DMS153 treated with DMSO at 0.1 percent for 48 hours (cell line): ENCODE measurements at regions not wholly inside any gene's neighbourhood (a gene's known extent, or its start where the extent isn't known, plus 50 kb on each side); places are given as distances from the start of the nearest gene placed in this dataset.
"Not testable (repeated sequence)": the region's sequence is repeated elsewhere in the genome, so short reads cannot be mapped to it uniquely, and the experiment has no call there.

Experiments used
- DNase-seq: peaks from one replicate; lab custom pipeline; 2025; ENCODE audit not compliant: unreplicated experiment; lab: John Stamatoyannopoulos, UW

DNA sequence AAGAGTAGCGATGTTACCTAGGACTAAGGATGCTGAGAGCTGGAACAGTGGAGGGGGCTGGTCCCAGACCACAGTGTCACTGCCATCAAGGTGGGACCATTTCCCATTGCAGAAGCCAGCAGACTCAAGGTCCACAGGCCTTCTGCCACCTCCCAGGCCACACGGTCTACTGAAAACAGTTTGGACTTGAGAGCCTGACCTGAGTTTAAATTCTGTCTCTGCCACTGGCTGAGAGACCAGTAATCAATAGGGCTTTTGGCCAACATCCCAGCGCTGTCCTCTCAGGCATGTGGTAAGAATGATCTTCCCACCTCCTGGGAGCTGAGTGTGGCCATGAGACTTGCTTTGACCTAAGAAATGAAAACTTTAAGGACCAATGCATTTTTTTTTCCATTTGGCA, 331.4 kb upstream of the CDH5 start:
- no peak for DNase-seq

- no peak for DNase-seq
These were observed 333.6 kb upstream of the CDH5 start for GRCh38 chr16:66032841-66033240.

- DNase-seq: no peak
These were observed 336.5 kb upstream of the CDH5 start for GRCh38 chr16:66030036-66030435.

GRCh38 chr16:66028510-66029216, 337.8 kb upstream of the CDH5 start:
- no peak for DNase-seq

DNA sequence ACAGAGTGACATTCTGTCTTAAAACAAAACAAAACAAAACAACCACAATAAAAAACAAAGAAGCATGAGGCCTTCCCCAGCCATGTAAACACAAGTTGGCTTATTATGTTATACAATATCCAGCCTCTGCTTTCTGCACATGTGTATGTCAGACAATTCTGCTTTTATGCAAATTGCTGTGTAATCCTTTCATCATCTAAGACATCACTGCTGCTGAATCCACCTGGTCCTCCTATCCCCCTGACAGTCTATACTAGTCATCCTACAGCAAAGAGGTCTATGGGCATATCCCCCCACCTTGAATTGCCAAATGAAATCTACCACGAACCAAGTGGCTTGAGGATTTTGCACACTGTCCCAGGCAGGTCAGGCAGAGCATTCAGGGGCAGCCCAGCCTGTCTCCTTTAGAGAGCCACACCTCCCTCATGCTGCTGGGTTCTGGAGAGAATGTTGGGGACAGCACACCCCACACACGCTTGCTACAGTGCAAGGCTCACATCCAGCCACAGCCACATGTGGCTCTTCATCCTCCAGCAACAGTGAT, 339.6 kb upstream of the CDH5 start:
- DNase-seq: no peak

DNA sequence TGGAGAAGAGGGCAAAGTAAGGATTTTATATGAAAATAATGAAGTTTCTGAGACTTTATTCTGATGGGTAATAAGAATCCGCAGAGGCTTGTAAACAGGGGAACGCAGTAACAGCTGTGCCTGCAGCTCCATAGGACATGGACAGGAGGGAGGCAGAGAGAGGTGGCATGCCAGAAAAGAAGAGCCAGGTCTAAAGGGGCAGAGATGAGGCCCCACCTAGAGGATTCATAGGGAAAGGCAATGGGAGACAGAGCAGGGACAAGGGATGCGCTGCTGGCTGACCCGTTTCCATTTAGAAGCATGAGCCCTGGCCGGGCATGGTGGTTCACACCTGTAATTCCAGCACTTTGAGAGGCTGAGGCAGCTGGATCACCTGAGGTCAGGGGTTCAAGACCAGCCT, 340.3 kb upstream of the CDH5 start:
- no peak for DNase-seq

DNA sequence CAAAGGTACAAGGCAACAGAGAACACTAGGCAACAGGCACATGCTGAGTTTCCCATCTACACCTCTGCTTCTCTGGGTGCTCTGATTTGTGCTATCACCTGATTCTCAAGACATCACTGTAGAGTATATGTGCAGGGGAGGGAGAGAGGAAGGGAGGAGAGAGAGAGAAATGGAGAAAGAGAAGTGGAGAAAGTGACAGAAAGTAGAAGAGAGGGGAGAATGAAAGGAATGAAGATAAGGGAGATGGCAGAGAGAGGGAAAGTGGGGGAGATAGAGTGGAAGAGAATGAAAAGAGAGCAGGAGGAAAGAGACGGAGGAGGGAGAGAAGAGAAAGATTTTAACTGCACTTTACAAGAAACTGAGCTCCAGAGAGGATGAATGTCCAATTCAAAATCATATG, 340.7 kb upstream of the CDH5 start:
- no peak for DNase-seq

DNA sequence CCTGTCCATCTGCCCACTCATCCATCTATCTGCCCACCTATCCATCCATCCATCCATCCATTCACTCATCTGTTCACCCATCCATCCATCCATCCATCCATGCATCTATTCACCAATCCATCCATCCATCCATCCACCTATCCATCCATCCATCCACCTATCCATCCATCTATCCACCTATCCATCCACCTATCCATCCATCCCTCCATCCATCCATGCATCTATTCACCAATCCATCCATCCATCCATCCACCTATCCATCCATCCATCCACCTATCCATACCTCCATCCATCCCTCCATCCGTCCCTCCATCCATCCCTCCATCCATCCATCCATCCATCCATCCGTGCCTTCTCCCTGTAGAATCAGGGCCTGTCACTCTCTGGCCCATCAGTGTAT, 341.9 kb upstream of the CDH5 start:
- not testable (repeated sequence) for DNase-seq

GRCh38 chr16:66023481-66023880, 343.0 kb upstream of the CDH5 start:
- no peak for DNase-seq

DNA sequence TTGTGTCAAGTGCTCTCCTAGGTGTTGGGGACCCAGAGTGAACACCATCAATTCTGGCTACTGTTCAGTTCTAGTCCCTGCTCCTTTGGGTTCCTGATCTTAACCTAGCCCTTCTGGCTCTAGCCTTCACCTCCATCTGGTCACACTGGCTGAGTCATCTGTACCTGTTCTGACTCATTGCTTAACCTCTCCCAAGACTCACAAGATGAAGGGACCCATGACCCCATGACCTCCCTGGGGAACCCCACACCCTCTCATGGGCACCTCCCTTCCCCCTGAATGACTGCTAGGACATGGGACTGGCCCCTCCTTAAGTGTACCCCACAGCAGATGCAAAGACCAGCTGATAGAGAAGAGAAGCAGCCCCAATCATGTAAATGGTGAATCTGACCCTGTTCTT, 345.8 kb upstream of the CDH5 start:
- no peak for DNase-seq

DNA sequence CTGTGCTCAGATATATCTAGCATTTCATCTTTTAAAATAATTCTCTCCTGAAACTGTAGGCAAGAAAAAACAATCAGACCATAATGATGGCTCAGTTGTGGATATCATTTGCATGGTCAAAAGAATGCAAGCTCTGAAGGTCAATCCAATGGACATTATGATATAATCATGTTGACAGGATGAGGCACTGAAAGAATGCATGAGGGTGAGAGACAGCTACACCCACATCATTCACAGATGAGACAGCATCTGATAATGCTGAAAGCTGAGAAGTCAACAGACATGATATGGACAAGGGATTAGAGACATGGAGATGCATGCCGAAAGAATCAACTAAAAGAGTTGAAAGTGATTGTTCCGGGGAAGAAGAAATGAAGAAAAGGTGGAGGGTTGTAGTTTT, 346.4 kb upstream of the CDH5 start:
- no peak for DNase-seq

- not testable (repeated sequence) for DNase-seq
These were observed 347.0 kb upstream of the CDH5 start for GRCh38 chr16:66019502-66019901.

DNA sequence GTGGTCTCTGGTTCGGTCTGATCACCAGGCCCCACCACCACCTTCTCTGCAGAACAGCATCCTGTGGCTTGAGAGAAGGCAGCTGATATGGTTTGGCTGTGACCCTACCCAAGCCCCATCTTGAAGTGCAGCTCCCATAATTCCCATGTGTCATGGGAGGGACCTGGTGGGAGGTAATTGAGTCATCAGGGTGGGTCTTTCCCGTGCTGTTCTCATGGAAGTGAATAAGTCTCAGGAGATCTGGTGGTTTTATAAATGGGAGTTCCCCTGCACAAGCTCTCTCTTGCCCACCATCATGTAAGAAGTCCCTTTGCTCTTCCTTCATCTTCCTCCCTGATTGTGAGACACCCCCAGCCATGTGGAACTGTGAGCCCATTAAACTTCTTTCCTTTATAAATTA, 352.3 kb upstream of the CDH5 start:
- DNase-seq: no peak

GRCh38 chr16:66013486-66013885, 353.0 kb upstream of the CDH5 start:
- no peak for DNase-seq

- DNase-seq: no peak
These were observed 358.4 kb upstream of the CDH5 start for GRCh38 chr16:66008136-66008535.

DNA sequence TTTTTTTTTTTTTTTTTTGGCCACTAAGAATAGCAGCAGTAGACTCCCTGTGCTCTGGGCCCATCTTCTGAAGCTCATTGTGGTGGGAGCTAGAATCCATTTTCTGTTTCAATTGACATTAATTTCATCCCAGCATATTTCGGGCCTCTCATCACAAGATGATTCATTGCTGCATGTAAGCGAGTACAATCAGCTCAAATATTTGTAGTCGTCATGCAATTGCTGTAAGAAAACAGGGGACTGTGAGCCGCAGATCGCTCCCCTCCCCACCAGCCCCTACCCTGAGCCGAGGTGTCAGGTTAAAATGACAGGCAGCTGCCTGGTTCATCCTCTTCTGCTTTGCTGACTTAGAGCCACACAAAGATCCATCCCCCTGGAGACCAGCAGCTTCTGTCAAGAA, 358.8 kb upstream of the CDH5 start:
- no peak for DNase-seq

- DNase-seq: no peak
These were observed 360.0 kb upstream of the CDH5 start for GRCh38 chr16:66006485-66006884.

- DNase-seq: no peak
These were observed 361.8 kb upstream of the CDH5 start for GRCh38 chr16:66004699-66005098.

GRCh38 chr16:66003201-66003600, 363.3 kb upstream of the CDH5 start:
- DNase-seq: no peak

GRCh38 chr16:66002601-66003000, 363.9 kb upstream of the CDH5 start:
- no peak for DNase-seq

DNA sequence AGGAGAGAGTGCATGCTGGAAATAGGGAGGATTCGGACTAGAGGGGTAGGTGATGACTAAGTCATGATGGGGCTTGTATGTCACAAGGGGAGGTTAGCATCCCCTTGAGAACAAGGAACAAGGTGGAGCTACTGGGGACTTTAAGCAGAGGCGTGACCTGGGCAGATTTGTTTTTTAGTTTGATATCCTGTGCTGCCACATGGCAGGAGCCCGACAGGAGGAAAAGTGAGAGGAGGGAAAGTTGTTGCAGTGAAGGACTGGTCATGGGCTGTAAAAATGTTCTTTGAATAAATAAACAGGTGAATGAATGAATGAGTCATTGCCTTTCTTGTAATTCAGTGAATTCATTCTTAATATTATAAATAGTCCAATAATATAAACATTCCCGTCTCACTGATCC, 365.1 kb upstream of the CDH5 start:
- DNase-seq: no peak

GRCh38 chr16:65998443-65998842, 368.0 kb upstream of the CDH5 start:
- DNase-seq: no peak

DNA sequence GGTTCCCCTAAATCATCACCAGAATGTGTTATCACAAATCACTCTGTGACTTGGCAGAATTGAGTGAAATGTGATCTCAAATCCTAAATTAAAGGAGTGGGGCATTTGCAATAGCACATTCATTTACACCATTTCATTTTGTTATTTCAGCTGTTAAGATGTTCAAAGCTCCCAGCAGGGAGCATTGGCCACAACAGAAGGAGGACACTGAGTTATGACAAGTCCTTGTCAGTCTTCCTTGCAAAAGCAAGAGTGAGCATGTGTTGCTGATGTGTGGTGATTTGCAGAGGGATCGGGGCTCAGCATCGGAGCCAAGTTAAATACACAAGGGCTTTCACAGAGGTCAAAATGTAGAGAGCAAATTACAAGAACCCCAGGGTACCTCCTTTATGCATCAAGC, 372.2 kb upstream of the CDH5 start:
- DNase-seq: no peak
